ENCODE measurements at regions not wholly inside any gene's neighbourhood (a gene's known extent, or its start where the extent isn't known, plus 50 kb on each side); places are given as distances from the start of the nearest gene placed in this dataset.
"Not testable (repeated sequence)": the region's sequence is repeated elsewhere in the genome, so short reads cannot be mapped to it uniquely, and the experiment has no call there.

- POLR2A ChIA-PET = no interaction called here
- peak overlapping the region in 2 of 10 donors; percentile 27 to 52 for H3K4me3 Mint-ChIP-seq
- H3K9me3 ChIP-seq (ENCODE audit: control insufficient read depth in 2 of 3, low read length in 3 of 3) = no peaks in the 10 kb centered on the region
- no peaks in the 10 kb centered on the region for H3K4me1 ChIP-seq (ENCODE audit: control insufficient read depth in 2 of 2, insufficient read depth in 2 of 2, low read length in 2 of 2)
- peaks cover 8 to 31% (median 26%) of the 10 kb centered on the region in 5 donors for H3K27me3 Mint-ChIP-seq
- H3K4me1 Mint-ChIP-seq = peaks cover 0 to 11% (median 0%) of the 10 kb centered on the region in 7 donors
- H3K36me3 Mint-ChIP-seq = no peaks in the 10 kb centered on the region
- intact Hi-C loops (cut with micrococcal nuclease) = loop anchor here (1.0 kb wide), 2 partner anchors 342 to 528 kb away; no protein-coding TSS in a partner anchor
- H3K27ac ChIP-seq (ENCODE audit: low read depth, low read length) = no peak overlapping the region
- H3K27me3 ChIP-seq (ENCODE audit: control insufficient read depth in 2 of 2, insufficient read depth in 2 of 2, low read length in 2 of 2) = no peaks in the 10 kb centered on the region
- ATAC-seq (no peak), DNase-seq (no peak)
- H3K4me3 ChIP-seq (ENCODE audit: low read length) = no peak overlapping the region
- H3K9me3 Mint-ChIP-seq = peaks cover 0 to 3% (median 0%) of the 10 kb centered on the region in 11 donors
- CTCF ChIA-PET = interaction anchor here (0.6 to 1.4 kb wide), 13 partner anchors 9 to 685 kb away, joined by 3 to 8 read pairs (median 4); no protein-coding TSS in a partner anchor
- no peaks in the 10 kb centered on the region for H3K36me3 ChIP-seq (ENCODE audit: control insufficient read depth in 2 of 3, insufficient read depth in 3 of 3, low read length in 3 of 3)
- no peak overlapping the region for H3K27ac Mint-ChIP-seq
Measured at GRCh38 chr13:78121001-78121400, 202.4 kb upstream of the EDNRB start.

GRCh38 chr13:78120144-78120543 lies 201.5 kb upstream of the EDNRB start:
- H3K36me3 Mint-ChIP-seq; H3K4me3 ChIP-seq (ENCODE audit: low read length); POLR2A ChIA-PET; intact Hi-C loops (cut with micrococcal nuclease); H3K27ac ChIP-seq (ENCODE audit: low read depth, low read length); H3K9me3 Mint-ChIP-seq; H3K4me1 ChIP-seq (ENCODE audit: control insufficient read depth in 2 of 2, insufficient read depth in 2 of 2, low read length in 2 of 2); H3K27me3 ChIP-seq (ENCODE audit: control insufficient read depth in 2 of 2, insufficient read depth in 2 of 2, low read length in 2 of 2); DNase-seq; H3K27ac Mint-ChIP-seq; H3K36me3 ChIP-seq (ENCODE audit: control insufficient read depth in 2 of 3, insufficient read depth in 3 of 3, low read length in 3 of 3); H3K9me3 ChIP-seq (ENCODE audit: control insufficient read depth in 2 of 3, low read length in 3 of 3); H3K4me3 Mint-ChIP-seq: not testable (repeated sequence)
- peak; percentile 36 for ATAC-seq
- CTCF ChIA-PET = interaction anchor here (1.2 to 1.4 kb wide), 2 partner anchors 19 to 343 kb away, joined by 5 to 7 read pairs; no protein-coding TSS in a partner anchor
- Mint-ChIP-seq H3K27me3 (peaks cover 8 to 35% (median 28%) of the 10 kb centered on the region in 5 donors), H3K4me1 (peaks cover 0 to 11% (median 0%) of the 10 kb centered on the region in 7 donors)

GRCh38 chr13:78117070-78117469 lies 198.4 kb upstream of the EDNRB start:
- Mint-ChIP-seq H3K27me3 (peaks cover 7 to 35% (median 27%) of the 10 kb centered on the region in 5 donors), H3K4me1 (peaks cover 0 to 11% (median 0%) of the 10 kb centered on the region in 7 donors), H3K9me3 (peaks cover 0 to 20% (median 6%) of the 10 kb centered on the region in 11 donors)
- DNase-seq; intact Hi-C loops (cut with micrococcal nuclease); H3K36me3 ChIP-seq (ENCODE audit: control insufficient read depth in 2 of 3, insufficient read depth in 3 of 3, low read length in 3 of 3); H3K4me3 ChIP-seq (ENCODE audit: low read length); ATAC-seq; H3K4me3 Mint-ChIP-seq; H3K9me3 ChIP-seq (ENCODE audit: control insufficient read depth in 2 of 3, low read length in 3 of 3); H3K27ac ChIP-seq (ENCODE audit: low read depth, low read length); H3K36me3 Mint-ChIP-seq; H3K27me3 ChIP-seq (ENCODE audit: control insufficient read depth in 2 of 2, insufficient read depth in 2 of 2, low read length in 2 of 2); H3K4me1 ChIP-seq (ENCODE audit: control insufficient read depth in 2 of 2, insufficient read depth in 2 of 2, low read length in 2 of 2); H3K27ac Mint-ChIP-seq; POLR2A ChIA-PET; CTCF ChIA-PET: not testable (repeated sequence)

GRCh38 chr13:78105656-78106055 lies 187.0 kb upstream of the EDNRB start:
- Mint-ChIP-seq H3K9me3 (peaks cover 0 to 2% (median 0%) of the 10 kb centered on the region in 11 donors), H3K36me3 (no peaks in the 10 kb centered on the region), H3K4me3 (no peak overlapping the region), H3K27me3 (peaks cover 0 to 5% (median 2%) of the 10 kb centered on the region in 5 donors), H3K4me1 (no peaks in the 10 kb centered on the region), H3K27ac (no peak overlapping the region)
- ChIA-PET CTCF (no interaction called here), POLR2A (no interaction called here)
- intact Hi-C loops (cut with micrococcal nuclease) = no loop called here
- Histone ChIP-seq H3K27ac (ENCODE audit: low read depth, low read length) (no peak overlapping the region), H3K27me3 (ENCODE audit: control insufficient read depth in 2 of 2, insufficient read depth in 2 of 2, low read length in 2 of 2) (no peaks in the 10 kb centered on the region), H3K4me1 (ENCODE audit: control insufficient read depth in 2 of 2, insufficient read depth in 2 of 2, low read length in 2 of 2) (no peaks in the 10 kb centered on the region), H3K9me3 (ENCODE audit: control insufficient read depth in 2 of 3, low read length in 3 of 3) (no peaks in the 10 kb centered on the region), H3K4me3 (ENCODE audit: low read length) (no peak overlapping the region), H3K36me3 (ENCODE audit: control insufficient read depth in 2 of 3, insufficient read depth in 3 of 3, low read length in 3 of 3) (no peaks in the 10 kb centered on the region)
- no peak for ATAC-seq
- DNase-seq = no peak

GRCh38 chr13:78103936-78104335 lies 185.3 kb upstream of the EDNRB start:
- no peaks in the 10 kb centered on the region for H3K27me3 ChIP-seq (ENCODE audit: control insufficient read depth in 2 of 2, insufficient read depth in 2 of 2, low read length in 2 of 2)
- H3K36me3 Mint-ChIP-seq = no peaks in the 10 kb centered on the region
- H3K27ac Mint-ChIP-seq = no peak overlapping the region
- no peaks in the 10 kb centered on the region for H3K9me3 ChIP-seq (ENCODE audit: control insufficient read depth in 2 of 3, low read length in 3 of 3)
- no peaks in the 10 kb centered on the region for H3K36me3 ChIP-seq (ENCODE audit: control insufficient read depth in 2 of 3, insufficient read depth in 3 of 3, low read length in 3 of 3)
- peaks cover 0 to 5% (median 0%) of the 10 kb centered on the region in 5 donors for H3K27me3 Mint-ChIP-seq
- no peaks in the 10 kb centered on the region for H3K4me1 Mint-ChIP-seq
- POLR2A ChIA-PET = no interaction called here
- no peak for ATAC-seq
- no peak overlapping the region for H3K4me3 Mint-ChIP-seq
- H3K4me1 ChIP-seq (ENCODE audit: control insufficient read depth in 2 of 2, insufficient read depth in 2 of 2, low read length in 2 of 2) = no peaks in the 10 kb centered on the region
- CTCF ChIA-PET = no interaction called here
- H3K27ac ChIP-seq (ENCODE audit: low read depth, low read length) = no peak overlapping the region
- no peak overlapping the region for H3K4me3 ChIP-seq (ENCODE audit: low read length)
- intact Hi-C loops (cut with micrococcal nuclease) = no loop called here
- H3K9me3 Mint-ChIP-seq = peaks cover 0 to under 1% (median 0%) of the 10 kb centered on the region in 11 donors
- DNase-seq = no peak

GRCh38 chr13:78102741-78103140 lies 184.1 kb upstream of the EDNRB start:
- Mint-ChIP-seq H3K27me3 (peaks cover 0 to 6% (median under 1%) of the 10 kb centered on the region in 5 donors), H3K4me1 (no peaks in the 10 kb centered on the region), H3K4me3 (no peak overlapping the region), H3K27ac (no peak overlapping the region), H3K9me3 (no peaks in the 10 kb centered on the region), H3K36me3 (no peaks in the 10 kb centered on the region)
- Histone ChIP-seq H3K4me1 (ENCODE audit: control insufficient read depth in 2 of 2, insufficient read depth in 2 of 2, low read length in 2 of 2) (no peaks in the 10 kb centered on the region), H3K27ac (ENCODE audit: low read depth, low read length) (no peak overlapping the region), H3K9me3 (ENCODE audit: control insufficient read depth in 2 of 3, low read length in 3 of 3) (no peaks in the 10 kb centered on the region), H3K4me3 (ENCODE audit: low read length) (no peak overlapping the region), H3K36me3 (ENCODE audit: control insufficient read depth in 2 of 3, insufficient read depth in 3 of 3, low read length in 3 of 3) (no peaks in the 10 kb centered on the region), H3K27me3 (ENCODE audit: control insufficient read depth in 2 of 2, insufficient read depth in 2 of 2, low read length in 2 of 2) (no peaks in the 10 kb centered on the region)
- ChIA-PET CTCF (no interaction called here), POLR2A (no interaction called here)
- no peak for DNase-seq
- no peak for ATAC-seq
- intact Hi-C loops (cut with micrococcal nuclease) = no loop called here

GRCh38 chr13:78102121-78102677 lies 183.6 kb upstream of the EDNRB start:
- ATAC-seq (no peak), DNase-seq (no peak)
- Mint-ChIP-seq H3K9me3 (peaks cover 0 to 1% (median 0%) of the 10 kb centered on the region in 11 donors), H3K4me1 (no peaks in the 10 kb centered on the region), H3K36me3 (no peaks in the 10 kb centered on the region), H3K27ac (no peak overlapping the region), H3K4me3 (no peak overlapping the region), H3K27me3 (peaks cover 0 to 11% (median 2%) of the 10 kb centered on the region in 5 donors)
- CTCF ChIA-PET = interaction anchor here (0.5 kb wide), 1 partner anchor 609 kb away, joined by 3 read pairs; no protein-coding TSS in a partner anchor
- intact Hi-C loops (cut with micrococcal nuclease) = no loop called here
- no peaks in the 10 kb centered on the region for H3K4me1 ChIP-seq (ENCODE audit: control insufficient read depth in 2 of 2, insufficient read depth in 2 of 2, low read length in 2 of 2)
- no peak overlapping the region for H3K4me3 ChIP-seq (ENCODE audit: low read length)
- H3K27ac ChIP-seq (ENCODE audit: low read depth, low read length) = no peak overlapping the region
- no peaks in the 10 kb centered on the region for H3K27me3 ChIP-seq (ENCODE audit: control insufficient read depth in 2 of 2, insufficient read depth in 2 of 2, low read length in 2 of 2)
- H3K36me3 ChIP-seq (ENCODE audit: control insufficient read depth in 2 of 3, insufficient read depth in 3 of 3, low read length in 3 of 3) = no peaks in the 10 kb centered on the region
- POLR2A ChIA-PET = no interaction called here
- H3K9me3 ChIP-seq (ENCODE audit: control insufficient read depth in 2 of 3, low read length in 3 of 3) = no peaks in the 10 kb centered on the region
